Peyer's patch (tissue), 4 donors: ENCODE measurements at regions not wholly inside any gene's neighbourhood (a gene's known extent, or its start where the extent isn't known, plus 50 kb on each side); places are given as distances from the start of the nearest gene placed in this dataset.
"Not testable (repeated sequence)": the region's sequence is repeated elsewhere in the genome, so short reads cannot be mapped to it uniquely, and the experiment has no call there.

Source experiments
- DNase-seq, 3 donors: peaks; one replicate each; pipeline ENCODE4 v3.0.0-alpha.2; 2017 to 2019
- H3K27ac ChIP-seq, 4 donors: fragments of 200-600 bp; sonication (generic); one replicate each; pipeline ENCODE4 v1.5.1; 2016 to 2019
- H3K27me3 ChIP-seq, 2 donors: fragments of 200-600 bp; sonication (generic); one replicate each; pipeline ENCODE4 v1.5.1; 2019
- H3K36me3 ChIP-seq, 3 donors: fragments of 200-600 bp; sonication (generic); one replicate each; pipeline ENCODE4 v1.5.1; 2016 to 2019
- H3K4me1 ChIP-seq, 4 donors: fragments of 200-600 bp; sonication (generic); one replicate each; pipeline ENCODE4 v1.5.1; 2016 to 2019
- H3K4me3 ChIP-seq, 4 donors: fragments of 200-600 bp; sonication (generic); 1 replicate in 3 of 4; 2 replicates in 1 of 4; pipeline ENCODE4 v1.5.1; 2016 to 2019; ENCODE audit warnings: mild to moderate bottlenecking in 1 of 4
- H3K9me3 ChIP-seq, 4 donors: fragments of 200-600 bp; sonication (generic); one replicate each; pipeline ENCODE4 v1.5.1; 2016 to 2019; ENCODE audit warnings: mild to moderate bottlenecking in 1 of 4
- CTCF ChIP-seq, 6 experiments: fragments of 450-650 bp in 4 of 6; fragments of 200-600 bp in 2 of 6; sonication (generic) in 1 of 6; IDR thresholded peaks; one replicate each; pipeline ENCODE4 v1.5.1; 2017 to 2019; ENCODE audit warnings: antibody characterized with exemption in 6 of 6, mild to moderate bottlenecking in 3 of 6, moderate library complexity in 1 of 6
- POLR2A ChIP-seq, 2 donors: fragments of 450-650 bp; IDR thresholded peaks; one replicate each; pipeline ENCODE4 v1.5.1; 2017; ENCODE audit warnings: antibody characterized with exemption in 2 of 2, mild to moderate bottlenecking in 2 of 2, moderate library complexity in 2 of 2

GRCh38 chr2:226282151-226282550 lies 517.5 kb downstream of the IRS1 start:
- Histone ChIP-seq H3K27ac (no peak overlapping the region), H3K4me3 (no peak overlapping the region), H3K9me3 (no peaks in the 10 kb centered on the region), H3K27me3 (no peaks in the 10 kb centered on the region), H3K4me1 (no peaks in the 10 kb centered on the region), H3K36me3 (no peaks in the 10 kb centered on the region)
- no peak for DNase-seq
- TF ChIP-seq CTCF (IDR thresholded peaks at IDR 0.05) (no peak), POLR2A (IDR thresholded peaks at IDR 0.05) (no peak)

GRCh38 chr2:226280136-226280535 lies 519.5 kb downstream of the IRS1 start:
- not testable (repeated sequence) for DNase-seq, H3K4me3 ChIP-seq, H3K4me1 ChIP-seq, H3K9me3 ChIP-seq, H3K27ac ChIP-seq, H3K27me3 ChIP-seq, H3K36me3 ChIP-seq

GRCh38 chr2:226275215-226275614 lies 524.4 kb downstream of the IRS1 start:
- no peak for DNase-seq

GRCh38 chr2:226274143-226274542 lies 525.5 kb downstream of the IRS1 start:
- no peaks in the 10 kb centered on the region for H3K27me3 ChIP-seq
- no peaks in the 10 kb centered on the region for H3K9me3 ChIP-seq
- H3K4me3 ChIP-seq, result no peak overlapping the region
- H3K27ac ChIP-seq, result no peak overlapping the region
- H3K4me1 ChIP-seq, result no peaks in the 10 kb centered on the region
- TF ChIP-seq POLR2A (IDR thresholded peaks at IDR 0.05) (no peak), CTCF (IDR thresholded peaks at IDR 0.05) (no peak)
- no peaks in the 10 kb centered on the region for H3K36me3 ChIP-seq
- no peak for DNase-seq

More at GRCh38 chr2:226275215-226275614, 524.4 kb downstream of the IRS1 start:
- H3K4me3 ChIP-seq, result no peak overlapping the region
- no peaks in the 10 kb centered on the region for H3K36me3 ChIP-seq
- no peaks in the 10 kb centered on the region for H3K27me3 ChIP-seq
- TF ChIP-seq CTCF (IDR thresholded peaks at IDR 0.05) (no peak), POLR2A (IDR thresholded peaks at IDR 0.05) (no peak)
- no peaks in the 10 kb centered on the region for H3K4me1 ChIP-seq
- no peak overlapping the region for H3K27ac ChIP-seq
- no peaks in the 10 kb centered on the region for H3K9me3 ChIP-seq

- Histone ChIP-seq H3K27me3 (no peaks in the 10 kb centered on the region), H3K27ac (no peak overlapping the region), H3K36me3 (no peaks in the 10 kb centered on the region), H3K9me3 (no peaks in the 10 kb centered on the region), H3K4me3 (no peak overlapping the region), H3K4me1 (no peaks in the 10 kb centered on the region)
- no peak for DNase-seq
- TF ChIP-seq CTCF (IDR thresholded peaks at IDR 0.05), result no peak
- TF ChIP-seq POLR2A (IDR thresholded peaks at IDR 0.05), result no peak
Observed at GRCh38 chr2:226273440-226273839, 526.2 kb downstream of the IRS1 start.

- no peaks in the 10 kb centered on the region for H3K27me3 ChIP-seq
- no peak for TF ChIP-seq CTCF (IDR thresholded peaks at IDR 0.05)
- no peak for TF ChIP-seq POLR2A (IDR thresholded peaks at IDR 0.05)
- no peaks in the 10 kb centered on the region for H3K9me3 ChIP-seq
- H3K27ac ChIP-seq, result no peak overlapping the region
- no peaks in the 10 kb centered on the region for H3K4me1 ChIP-seq
- no peaks in the 10 kb centered on the region for H3K36me3 ChIP-seq
- DNase-seq, result no peak
- no peak overlapping the region for H3K4me3 ChIP-seq
Observed at GRCh38 chr2:226272435-226272834, 527.2 kb downstream of the IRS1 start.
